K562 (cell line): ENCODE measurements at regions not wholly inside any gene's neighbourhood (a gene's known extent, or its start where the extent isn't known, plus 50 kb on each side); places are given as distances from the start of the nearest gene placed in this dataset.
A peak's percentile ranks its signal among the peaks of the same experiment; 100 is the strongest.

Source experiments
- ATAC-seq: fragments of 200-7000 bp; cut with Tn5 transposase; 3 replicates; pipeline ENCODE4 v1.9.1; 2020; ENCODE audit warnings: moderate library complexity
- BruUV-seq: library from RNA; stranded (reverse); fragments of 400-500 nt; replicated peaks from 2 replicates; lab custom pipeline; 2021; lab: Mats Ljungman, UMichigan
- CTCF ChIA-PET: fragments of 300-600 bp; formaldehyde crosslinking; extraction: SDS; loops from one replicate; lab custom pipeline; 2021; ENCODE audit warnings: low intra/inter-chr PET ratio; lab: Yijun Ruan, JAX
- POLR2A ChIA-PET: fragments of 300-600, 350-650 bp; sonication (Branson Sonifier 250); formaldehyde crosslinking; extraction: SDS; loops from one replicate; lab custom pipeline; 2021; ENCODE audit warnings: antibody characterized with exemption, inconsistent platforms; lab: Yijun Ruan, JAX
- DNase-seq, 4 experiments: peaks; one replicate each; pipeline versions ENCODE4 v3.0.0 to v3.0.0-alpha.2; 2011 to 2018; ENCODE audit warnings: low spot score in 3 of 4, mixed read lengths in 3 of 4; ENCODE audit errors: extremely low read depth in 1 of 4
- FAIRE-seq: peaks from 2 replicates; lab custom pipeline; 2011; peaks lifted over from hg19 to GRCh38; lab: Jason Lieb, UNC
- H2AFZ ChIP-seq: 2 replicates; pipeline ENCODE4 v1.6.0; 2011; ENCODE audit warnings: low read depth, low read length, control low read depth, inconsistent platforms
- H3K27ac ChIP-seq: fragments of 200-600 bp; 3 replicates; pipeline ENCODE4 v1.8.0; 2011; ENCODE audit warnings: low read depth, mild to moderate bottlenecking, control low read depth, inconsistent platforms, low read length, moderate library complexity, mixed read lengths; ENCODE audit errors: extremely low read depth
- H3K27me3 ChIP-seq, 2 experiments: fragments of 300-600 bp in 1 of 2; 2 replicates in 1 of 2; 3 replicates in 1 of 2; pipeline versions ENCODE4 v1.6.0 to v1.8.0; 2011; ENCODE audit warnings: inconsistent platforms in 2 of 2, low read length in 2 of 2, mild to moderate bottlenecking in 1 of 2, mixed read lengths in 1 of 2, moderate library complexity in 1 of 2; ENCODE audit not compliant: control insufficient read depth in 2 of 2, insufficient read depth in 2 of 2
- H3K36me3 ChIP-seq: fragments of 300-600 bp; 3 replicates; pipeline ENCODE4 v1.8.0; 2011; ENCODE audit warnings: mild to moderate bottlenecking, low read length, inconsistent platforms; ENCODE audit not compliant: control insufficient read depth, insufficient read depth
- H3K4me1 ChIP-seq, 2 experiments: fragments of 200-600 bp in 1 of 2; replicated peaks in 1 of 2; 2 replicates in 1 of 2; 3 replicates in 1 of 2; pipeline versions ENCODE4 v1.5.1 to v1.8.0; 2011; ENCODE audit warnings: inconsistent platforms in 2 of 2, low read length in 2 of 2, mild to moderate bottlenecking in 1 of 2, mixed read lengths in 1 of 2, moderate library complexity in 1 of 2; ENCODE audit not compliant: control insufficient read depth in 2 of 2, insufficient read depth in 2 of 2
- H3K4me2 ChIP-seq: 2 replicates; pipeline ENCODE4 v1.6.1; 2011; ENCODE audit warnings: low read length, control low read depth, inconsistent platforms, mixed read lengths; ENCODE audit not compliant: insufficient read depth
- H3K4me3 ChIP-seq: fragments of 200-600 bp; sonication (generic), shearing (Covaris generic); 2 replicates; pipeline ENCODE4 v1.5.1; 2016; ENCODE audit warnings: control low read depth, inconsistent platforms
- H3K79me2 ChIP-seq: fragments of 200-600 bp; 3 replicates; pipeline ENCODE4 v1.8.0; 2011; ENCODE audit warnings: low read length, inconsistent platforms; ENCODE audit not compliant: control insufficient read depth, insufficient read depth
- H3K9ac ChIP-seq, 2 experiments: 2 replicates each; pipeline versions ENCODE4 v1.6.0 to v1.6.1; 2011; ENCODE audit warnings: low read depth in 2 of 2, low read length in 2 of 2, control low read depth in 1 of 2, inconsistent platforms in 1 of 2, mild to moderate bottlenecking in 1 of 2, mixed read lengths in 1 of 2; ENCODE audit not compliant: insufficient read depth in 1 of 2
- H3K9me1 ChIP-seq: one replicate; pipeline ENCODE4 v1.6.0; 2011; ENCODE audit warnings: inconsistent platforms, mild to moderate bottlenecking, low read length, moderate library complexity; ENCODE audit not compliant: control insufficient read depth, insufficient read depth
- H3K9me3 ChIP-seq: replicated peaks from 2 replicates; pipeline ENCODE4 v1.5.1; 2011; ENCODE audit warnings: low read depth, low read length, inconsistent platforms; ENCODE audit not compliant: control insufficient read depth, insufficient read depth
- H4K20me1 ChIP-seq: replicated peaks from 2 replicates; pipeline ENCODE4 v1.6.1; 2011; ENCODE audit warnings: low read length, inconsistent platforms, mixed read lengths; ENCODE audit not compliant: control insufficient read depth, insufficient read depth
- HDAC6 ChIP-seq: IDR thresholded peaks from 2 replicates; pipeline ENCODE4 v1.6.1; 2012; ENCODE audit warnings: low read depth, mild to moderate bottlenecking, control low read depth, inconsistent platforms, low read length, moderate library complexity
- POLR3A ChIP-seq: IDR thresholded peaks from 2 replicates; pipeline ENCODE4 v1.6.1; 2011; ENCODE audit warnings: borderline replicate concordance, mild to moderate bottlenecking, moderate library complexity; ENCODE audit not compliant: insufficient read length, insufficient read depth; ENCODE audit errors: extremely low read depth
- RBM25 ChIP-seq: fragments of 200-400 bp; formaldehyde crosslinking; IDR thresholded peaks from 2 replicates; pipeline ENCODE4 v1.6.1; 2018; ENCODE audit warnings: low read length, low read depth, moderate library complexity; ENCODE audit not compliant: severe bottlenecking
- WGBS: fragments of 100-300 bp; shearing (Covaris generic); methylation state at CpG from one replicate; pipeline ENCODE4 v1.1.6; 2016; ENCODE audit warnings: low coverage, mixed read lengths; ENCODE audit not compliant: insufficient coverage; ENCODE audit errors: missing lambda C conversion rate; 5-methylcytosine and 5-hydroxymethylcytosine counted together
- in situ Hi-C: fragments of 300-500 bp; cut with MboI; formaldehyde crosslinking; loops from 4 replicates; pipeline ENCODE4 v1.15.0; 2018; ENCODE audit warnings: inconsistent platforms, mixed read lengths
- intact Hi-C: fragments of 100-400 bp; cut with micrococcal nuclease; formaldehyde crosslinking; loops from 2 replicates; pipeline ENCODE4 v1.14.2; 2022
- TF ChIP-seq, protein P1 (sequence below): fragments of 450-650 bp; IDR thresholded peaks from 2 replicates; pipeline ENCODE4 v1.6.1; 2016; ENCODE audit warnings: antibody characterized with exemption

DNA sequence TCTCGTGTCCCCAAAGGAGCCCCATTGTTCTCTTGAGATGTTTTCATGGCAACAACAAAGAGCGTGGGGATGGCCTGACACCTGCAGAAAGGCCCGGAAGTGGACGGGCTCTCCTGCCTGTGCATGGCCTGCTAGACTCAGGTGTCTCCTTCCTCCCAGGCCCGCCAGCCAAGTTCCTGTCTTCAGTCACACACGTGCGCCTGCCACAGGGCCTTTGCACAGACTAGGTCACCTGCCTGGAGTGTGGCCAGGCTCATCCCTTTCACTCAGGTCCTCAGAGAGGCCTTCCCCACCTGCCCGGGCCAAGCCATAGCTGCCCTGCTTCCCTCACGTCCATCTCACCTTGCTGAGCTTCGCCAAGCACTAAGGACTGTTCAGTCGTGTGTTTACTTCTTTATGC is 300.9 kb downstream of the FOXL1 start:
- CTCF ChIA-PET: no interaction called here
- POLR2A ChIA-PET: interaction anchor here (1.2 kb wide), 1 partner anchor 9 kb away, joined by 3 read pairs; no protein-coding TSS in a partner anchor
- in situ Hi-C loops: no loop called here

More for the DNA sequence above, 300.9 kb downstream of the FOXL1 start:
- Histone ChIP-seq H3K4me3 (no peak overlapping the region), H3K9me3 (no peaks in the 10 kb centered on the region), H2AFZ (no peak overlapping the region), H3K9me1 (peaks cover 3% of the 10 kb centered on the region)
- no TSS peak for BruUV-seq
- TF ChIP-seq RBM25 (peak; percentile 48), POLR3A (no peak), HDAC6 (no peak)
- TF ChIP-seq, protein P1, sequence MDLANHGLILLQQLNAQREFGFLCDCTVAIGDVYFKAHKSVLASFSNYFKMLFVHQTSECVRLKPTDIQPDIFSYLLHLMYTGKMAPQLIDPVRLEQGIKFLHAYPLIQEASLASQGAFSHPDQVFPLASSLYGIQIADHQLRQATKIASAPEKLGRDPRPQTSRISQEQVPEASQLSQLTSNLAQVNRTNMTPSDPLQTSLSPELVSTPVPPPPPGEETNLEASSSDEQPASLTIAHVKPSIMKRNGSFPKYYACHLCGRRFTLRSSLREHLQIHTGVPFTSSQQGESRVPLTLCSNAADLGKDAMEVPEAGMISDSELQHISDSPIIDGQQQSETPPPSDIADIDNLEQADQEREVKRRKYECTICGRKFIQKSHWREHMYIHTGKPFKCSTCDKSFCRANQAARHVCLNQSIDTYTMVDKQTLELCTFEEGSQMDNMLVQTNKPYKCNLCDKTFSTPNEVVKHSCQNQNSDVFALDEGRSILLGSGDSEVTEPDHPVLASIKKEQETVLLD: no peak
- TF ChIP-seq, all 486 proteins: peak for 1
- intact Hi-C loops: no loop called here
- H3K79me2 ChIP-seq: no peaks in the 10 kb centered on the region
- H3K27me3 ChIP-seq: peaks cover 38 to 67% of the 10 kb centered on the region in 2 experiments
- peaks cover 12% of the 10 kb centered on the region; the same call in 1 of the 2 replicates for H4K20me1 ChIP-seq
- ATAC-seq: no peak
- DNase-seq: no peak
- H3K9ac ChIP-seq: no peak overlapping the region
- H3K4me1 ChIP-seq: peaks cover 0 to 4% of the 10 kb centered on the region in 2 experiments; a peak in 1 of 5 replicates
- no peaks in the 10 kb centered on the region for H3K36me3 ChIP-seq
- 2% methylated on average over 11 of the region's 11 CpGs for WGBS
- no peak overlapping the region for H3K27ac ChIP-seq
- H3K4me2 ChIP-seq: no peak overlapping the region
- FAIRE-seq: no peak
